GM23338 (cell line): ENCODE measurements at regions not wholly inside any gene's neighbourhood (a gene's known extent, or its start where the extent isn't known, plus 50 kb on each side); places are given as distances from the start of the nearest gene placed in this dataset.

Source experiments
- ATAC-seq: fragments of 200-7000 bp; cut with Tn5 transposase; 3 replicates; pipeline ENCODE4 v1.9.1; 2020
- DNase-seq: peaks from one replicate; pipeline ENCODE4 v3.0.0-alpha.2; 2015; ENCODE audit warnings: low spot score
- H2AFZ ChIP-seq: fragments of 200-600 bp; sonication (generic); 2 replicates; pipeline ENCODE4 v1.8.0; 2016; ENCODE audit warnings: antibody characterized with exemption, mild to moderate bottlenecking, moderate library complexity
- H3F3A ChIP-seq: fragments of 200-600 bp; sonication (generic); replicated peaks from 2 replicates; pipeline ENCODE4 v1.8.0; 2017; ENCODE audit warnings: antibody characterized with exemption, mixed run types, low read depth
- H3K27ac ChIP-seq: fragments of 200-600 bp; sonication (generic); 2 replicates; pipeline ENCODE4 v1.6.1; 2016; ENCODE audit warnings: low read depth
- H3K27me3 ChIP-seq: fragments of 200-600 bp; sonication (generic); 2 replicates; pipeline ENCODE4 v1.8.0; 2016; ENCODE audit warnings: mild to moderate bottlenecking, mixed run types, moderate library complexity; ENCODE audit not compliant: insufficient read depth
- H3K36me3 ChIP-seq: fragments of 200-600 bp; sonication (generic); 2 replicates; pipeline ENCODE4 v1.8.0; 2016; ENCODE audit warnings: mild to moderate bottlenecking; ENCODE audit not compliant: insufficient read depth
- H3K4me1 ChIP-seq: fragments of 200-600 bp; sonication (generic); 2 replicates; pipeline ENCODE4 v1.8.0; 2016; ENCODE audit warnings: mild to moderate bottlenecking, moderate library complexity; ENCODE audit not compliant: insufficient read depth
- H3K4me2 ChIP-seq: fragments of 200-600 bp; sonication (generic); 2 replicates; pipeline ENCODE4 v1.7.1; 2017; ENCODE audit warnings: mixed run types
- H3K4me3 ChIP-seq: fragments of 200-600 bp; sonication (generic); 2 replicates; pipeline ENCODE4 v1.6.1; 2016; ENCODE audit warnings: mixed run types
- H3K79me2 ChIP-seq: fragments of 200-600 bp; sonication (generic); replicated peaks from 2 replicates; pipeline ENCODE4 v1.8.0; 2017; ENCODE audit warnings: mild to moderate bottlenecking; ENCODE audit not compliant: insufficient read depth
- H3K9me2 ChIP-seq: fragments of 200-600 bp; sonication (generic); 2 replicates; pipeline ENCODE4 v1.8.0; 2017; ENCODE audit not compliant: insufficient read depth
- H4K20me1 ChIP-seq: fragments of 200-600 bp; sonication (generic); replicated peaks from 2 replicates; pipeline ENCODE4 v1.8.0; 2017; ENCODE audit warnings: mild to moderate bottlenecking; ENCODE audit not compliant: insufficient read depth
- H3K27ac Mint-ChIP-seq: 2 replicates; pipeline ENCODE4 v1.8.0; 2020; ENCODE audit warnings: inconsistent platforms, mild to moderate bottlenecking, moderate library complexity, mixed read lengths
- H3K27me3 Mint-ChIP-seq: 3 replicates; pipeline ENCODE4 v1.8.0; 2022; ENCODE audit warnings: low read depth, mild to moderate bottlenecking, moderate library complexity, mixed read lengths, inconsistent platforms; ENCODE audit not compliant: insufficient read depth, poor library complexity
- H3K36me3 Mint-ChIP-seq: 3 replicates; pipeline ENCODE4 v1.8.0; 2021; ENCODE audit warnings: low read depth, mild to moderate bottlenecking, inconsistent platforms, moderate library complexity, mixed read lengths
- H3K4me1 Mint-ChIP-seq: 3 replicates; pipeline ENCODE4 v1.8.0; 2020; ENCODE audit warnings: mild to moderate bottlenecking, inconsistent platforms, mixed read lengths
- H3K4me3 Mint-ChIP-seq: 3 replicates; pipeline ENCODE4 v1.8.0; 2021; ENCODE audit warnings: moderate library complexity, mild to moderate bottlenecking, inconsistent platforms, mixed read lengths
- H3K9me3 Mint-ChIP-seq: 3 replicates; pipeline ENCODE4 v1.8.0; 2020; ENCODE audit warnings: moderate library complexity, mild to moderate bottlenecking, inconsistent platforms, mixed read lengths
- CREB1 ChIP-seq: fragments of 250-450 bp; sonication (Bioruptor Pico); IDR thresholded peaks from 2 replicates; pipeline ENCODE4 v1.5.0; 2020; ENCODE audit warnings: low read depth, mild to moderate bottlenecking, moderate library complexity
- EZH2 ChIP-seq: fragments of 200-600 bp; sonication (generic); IDR thresholded peaks from one replicate; pipeline ENCODE4 v1.8.0; 2017; ENCODE audit warnings: antibody characterized with exemption, mild to moderate bottlenecking, low read depth; ENCODE audit not compliant: unreplicated experiment
- EZH2phosphoT487 ChIP-seq: fragments of 200-600 bp; sonication (generic); IDR thresholded peaks from one replicate; pipeline ENCODE4 v1.8.1; 2018; ENCODE audit warnings: antibody characterized with exemption; ENCODE audit not compliant: unreplicated experiment
- JUNB ChIP-seq: IDR thresholded peaks from one replicate; pipeline ENCODE4 v1.6.1; 2016; ENCODE audit warnings: antibody characterized with exemption; ENCODE audit not compliant: unreplicated experiment
- NANOG ChIP-seq: IDR thresholded peaks from 2 replicates; pipeline ENCODE4 v1.6.1; 2016; ENCODE audit warnings: antibody characterized with exemption, borderline replicate concordance
- POLR2AphosphoS5 ChIP-seq: IDR thresholded peaks from 2 replicates; pipeline ENCODE4 v1.6.1; 2016; ENCODE audit warnings: antibody characterized with exemption, low read depth
- STAT1 ChIP-seq: IDR thresholded peaks from one replicate; pipeline ENCODE4 v1.6.1; 2016; ENCODE audit warnings: antibody characterized with exemption; ENCODE audit not compliant: unreplicated experiment
- ZNF114 ChIP-seq: fragments of 250-450 bp; sonication (Bioruptor Pico); IDR thresholded peaks from 2 replicates; pipeline ENCODE4 v1.5.0; 2020; ENCODE audit warnings: mild to moderate bottlenecking, moderate library complexity
- ZNF331 ChIP-seq: fragments of 250-450 bp; sonication (Bioruptor Pico); IDR thresholded peaks from 2 replicates; pipeline ENCODE4 v1.5.0; 2020; ENCODE audit warnings: low read depth, mild to moderate bottlenecking, moderate library complexity
- TF ChIP-seq, protein P1 (sequence below), 2 experiments: fragments of 200-600 bp in 1 of 2; sonication (generic) in 1 of 2; conservative IDR thresholded peaks; 2 replicates each; pipeline versions ENCODE4 v1.5.1 to v1.6.1; 2016 to 2017; ENCODE audit warnings: antibody characterized with exemption in 2 of 2, low read depth in 2 of 2, mild to moderate bottlenecking in 2 of 2, moderate library complexity in 1 of 2
- TF ChIP-seq, protein P2 (sequence below): IDR thresholded peaks from 2 replicates; pipeline ENCODE4 v1.6.1; 2016; ENCODE audit warnings: antibody characterized with exemption
- TF ChIP-seq, protein P3 (sequence below): IDR thresholded peaks from one replicate; pipeline ENCODE4 v1.6.1; 2018; ENCODE audit warnings: antibody characterized with exemption; ENCODE audit not compliant: unreplicated experiment
- TF ChIP-seq, protein P4 (sequence below): fragments of 250-450 bp; sonication (Bioruptor Pico); IDR thresholded peaks from 2 replicates; pipeline ENCODE4 v1.5.0; 2020; ENCODE audit warnings: mild to moderate bottlenecking, moderate library complexity

DNA sequence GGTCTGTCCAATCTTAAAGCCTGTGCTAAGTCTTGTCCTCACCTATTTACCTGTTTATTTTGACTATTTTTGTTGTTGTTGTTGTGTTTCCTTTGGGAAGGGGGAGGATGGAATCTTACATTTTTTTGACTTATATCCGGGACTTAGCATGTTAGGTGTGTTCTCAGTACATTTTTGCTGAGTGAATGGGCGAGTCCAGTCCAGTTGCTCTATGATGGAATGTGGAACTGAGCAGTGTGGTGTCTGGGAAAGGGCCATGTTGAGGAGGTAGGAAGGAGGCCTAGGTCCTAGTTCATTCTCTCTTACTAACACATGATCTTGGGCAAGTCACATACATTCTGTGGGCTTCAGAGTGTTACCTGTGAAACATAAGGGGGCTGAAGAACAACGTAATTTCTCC is 80.9 kb upstream of the SLC38A2 start:
- Mint-ChIP-seq H3K4me3 (no peak overlapping the region), H3K4me1 (peaks cover 49% of the 10 kb centered on the region), H3K9me3 (no peaks in the 10 kb centered on the region), H3K36me3 (no peaks in the 10 kb centered on the region), H3K27me3 (peaks cover 1% of the 10 kb centered on the region), H3K27ac (no peak overlapping the region)
- DNase-seq = no peak
- H3K4me3 ChIP-seq = no peak overlapping the region
- H3K4me1 ChIP-seq = peaks cover 19% of the 10 kb centered on the region
- ATAC-seq = no peak
- no peaks in the 10 kb centered on the region for H3K36me3 ChIP-seq
- H4K20me1 ChIP-seq = no peaks in the 10 kb centered on the region
- no peaks in the 10 kb centered on the region for H3K27me3 ChIP-seq
- no peak overlapping the region for H2AFZ ChIP-seq
- no peak overlapping the region for H3K4me2 ChIP-seq
- TF ChIP-seq ZNF114 (CRISPR knock-in tag) = no peak
- TF ChIP-seq JUNB = no peak
- TF ChIP-seq, protein P1, sequence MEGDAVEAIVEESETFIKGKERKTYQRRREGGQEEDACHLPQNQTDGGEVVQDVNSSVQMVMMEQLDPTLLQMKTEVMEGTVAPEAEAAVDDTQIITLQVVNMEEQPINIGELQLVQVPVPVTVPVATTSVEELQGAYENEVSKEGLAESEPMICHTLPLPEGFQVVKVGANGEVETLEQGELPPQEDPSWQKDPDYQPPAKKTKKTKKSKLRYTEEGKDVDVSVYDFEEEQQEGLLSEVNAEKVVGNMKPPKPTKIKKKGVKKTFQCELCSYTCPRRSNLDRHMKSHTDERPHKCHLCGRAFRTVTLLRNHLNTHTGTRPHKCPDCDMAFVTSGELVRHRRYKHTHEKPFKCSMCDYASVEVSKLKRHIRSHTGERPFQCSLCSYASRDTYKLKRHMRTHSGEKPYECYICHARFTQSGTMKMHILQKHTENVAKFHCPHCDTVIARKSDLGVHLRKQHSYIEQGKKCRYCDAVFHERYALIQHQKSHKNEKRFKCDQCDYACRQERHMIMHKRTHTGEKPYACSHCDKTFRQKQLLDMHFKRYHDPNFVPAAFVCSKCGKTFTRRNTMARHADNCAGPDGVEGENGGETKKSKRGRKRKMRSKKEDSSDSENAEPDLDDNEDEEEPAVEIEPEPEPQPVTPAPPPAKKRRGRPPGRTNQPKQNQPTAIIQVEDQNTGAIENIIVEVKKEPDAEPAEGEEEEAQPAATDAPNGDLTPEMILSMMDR (conservative IDR thresholded peaks at IDR 0.05; ENCODE audit: low read depth in 2 of 2) = no peak
- no peak for TF ChIP-seq ZNF331 (CRISPR knock-in tag)
- TF ChIP-seq, protein P2, sequence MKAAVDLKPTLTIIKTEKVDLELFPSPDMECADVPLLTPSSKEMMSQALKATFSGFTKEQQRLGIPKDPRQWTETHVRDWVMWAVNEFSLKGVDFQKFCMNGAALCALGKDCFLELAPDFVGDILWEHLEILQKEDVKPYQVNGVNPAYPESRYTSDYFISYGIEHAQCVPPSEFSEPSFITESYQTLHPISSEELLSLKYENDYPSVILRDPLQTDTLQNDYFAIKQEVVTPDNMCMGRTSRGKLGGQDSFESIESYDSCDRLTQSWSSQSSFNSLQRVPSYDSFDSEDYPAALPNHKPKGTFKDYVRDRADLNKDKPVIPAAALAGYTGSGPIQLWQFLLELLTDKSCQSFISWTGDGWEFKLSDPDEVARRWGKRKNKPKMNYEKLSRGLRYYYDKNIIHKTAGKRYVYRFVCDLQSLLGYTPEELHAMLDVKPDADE = no peak
- no peak for TF ChIP-seq EZH2phosphoT487
- TF ChIP-seq STAT1 = no peak
- no peak for TF ChIP-seq POLR2AphosphoS5
- TF ChIP-seq NANOG = no peak
- TF ChIP-seq, protein P3, sequence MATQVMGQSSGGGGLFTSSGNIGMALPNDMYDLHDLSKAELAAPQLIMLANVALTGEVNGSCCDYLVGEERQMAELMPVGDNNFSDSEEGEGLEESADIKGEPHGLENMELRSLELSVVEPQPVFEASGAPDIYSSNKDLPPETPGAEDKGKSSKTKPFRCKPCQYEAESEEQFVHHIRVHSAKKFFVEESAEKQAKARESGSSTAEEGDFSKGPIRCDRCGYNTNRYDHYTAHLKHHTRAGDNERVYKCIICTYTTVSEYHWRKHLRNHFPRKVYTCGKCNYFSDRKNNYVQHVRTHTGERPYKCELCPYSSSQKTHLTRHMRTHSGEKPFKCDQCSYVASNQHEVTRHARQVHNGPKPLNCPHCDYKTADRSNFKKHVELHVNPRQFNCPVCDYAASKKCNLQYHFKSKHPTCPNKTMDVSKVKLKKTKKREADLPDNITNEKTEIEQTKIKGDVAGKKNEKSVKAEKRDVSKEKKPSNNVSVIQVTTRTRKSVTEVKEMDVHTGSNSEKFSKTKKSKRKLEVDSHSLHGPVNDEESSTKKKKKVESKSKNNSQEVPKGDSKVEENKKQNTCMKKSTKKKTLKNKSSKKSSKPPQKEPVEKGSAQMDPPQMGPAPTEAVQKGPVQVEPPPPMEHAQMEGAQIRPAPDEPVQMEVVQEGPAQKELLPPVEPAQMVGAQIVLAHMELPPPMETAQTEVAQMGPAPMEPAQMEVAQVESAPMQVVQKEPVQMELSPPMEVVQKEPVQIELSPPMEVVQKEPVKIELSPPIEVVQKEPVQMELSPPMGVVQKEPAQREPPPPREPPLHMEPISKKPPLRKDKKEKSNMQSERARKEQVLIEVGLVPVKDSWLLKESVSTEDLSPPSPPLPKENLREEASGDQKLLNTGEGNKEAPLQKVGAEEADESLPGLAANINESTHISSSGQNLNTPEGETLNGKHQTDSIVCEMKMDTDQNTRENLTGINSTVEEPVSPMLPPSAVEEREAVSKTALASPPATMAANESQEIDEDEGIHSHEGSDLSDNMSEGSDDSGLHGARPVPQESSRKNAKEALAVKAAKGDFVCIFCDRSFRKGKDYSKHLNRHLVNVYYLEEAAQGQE = no peak
- TF ChIP-seq, protein P4, sequence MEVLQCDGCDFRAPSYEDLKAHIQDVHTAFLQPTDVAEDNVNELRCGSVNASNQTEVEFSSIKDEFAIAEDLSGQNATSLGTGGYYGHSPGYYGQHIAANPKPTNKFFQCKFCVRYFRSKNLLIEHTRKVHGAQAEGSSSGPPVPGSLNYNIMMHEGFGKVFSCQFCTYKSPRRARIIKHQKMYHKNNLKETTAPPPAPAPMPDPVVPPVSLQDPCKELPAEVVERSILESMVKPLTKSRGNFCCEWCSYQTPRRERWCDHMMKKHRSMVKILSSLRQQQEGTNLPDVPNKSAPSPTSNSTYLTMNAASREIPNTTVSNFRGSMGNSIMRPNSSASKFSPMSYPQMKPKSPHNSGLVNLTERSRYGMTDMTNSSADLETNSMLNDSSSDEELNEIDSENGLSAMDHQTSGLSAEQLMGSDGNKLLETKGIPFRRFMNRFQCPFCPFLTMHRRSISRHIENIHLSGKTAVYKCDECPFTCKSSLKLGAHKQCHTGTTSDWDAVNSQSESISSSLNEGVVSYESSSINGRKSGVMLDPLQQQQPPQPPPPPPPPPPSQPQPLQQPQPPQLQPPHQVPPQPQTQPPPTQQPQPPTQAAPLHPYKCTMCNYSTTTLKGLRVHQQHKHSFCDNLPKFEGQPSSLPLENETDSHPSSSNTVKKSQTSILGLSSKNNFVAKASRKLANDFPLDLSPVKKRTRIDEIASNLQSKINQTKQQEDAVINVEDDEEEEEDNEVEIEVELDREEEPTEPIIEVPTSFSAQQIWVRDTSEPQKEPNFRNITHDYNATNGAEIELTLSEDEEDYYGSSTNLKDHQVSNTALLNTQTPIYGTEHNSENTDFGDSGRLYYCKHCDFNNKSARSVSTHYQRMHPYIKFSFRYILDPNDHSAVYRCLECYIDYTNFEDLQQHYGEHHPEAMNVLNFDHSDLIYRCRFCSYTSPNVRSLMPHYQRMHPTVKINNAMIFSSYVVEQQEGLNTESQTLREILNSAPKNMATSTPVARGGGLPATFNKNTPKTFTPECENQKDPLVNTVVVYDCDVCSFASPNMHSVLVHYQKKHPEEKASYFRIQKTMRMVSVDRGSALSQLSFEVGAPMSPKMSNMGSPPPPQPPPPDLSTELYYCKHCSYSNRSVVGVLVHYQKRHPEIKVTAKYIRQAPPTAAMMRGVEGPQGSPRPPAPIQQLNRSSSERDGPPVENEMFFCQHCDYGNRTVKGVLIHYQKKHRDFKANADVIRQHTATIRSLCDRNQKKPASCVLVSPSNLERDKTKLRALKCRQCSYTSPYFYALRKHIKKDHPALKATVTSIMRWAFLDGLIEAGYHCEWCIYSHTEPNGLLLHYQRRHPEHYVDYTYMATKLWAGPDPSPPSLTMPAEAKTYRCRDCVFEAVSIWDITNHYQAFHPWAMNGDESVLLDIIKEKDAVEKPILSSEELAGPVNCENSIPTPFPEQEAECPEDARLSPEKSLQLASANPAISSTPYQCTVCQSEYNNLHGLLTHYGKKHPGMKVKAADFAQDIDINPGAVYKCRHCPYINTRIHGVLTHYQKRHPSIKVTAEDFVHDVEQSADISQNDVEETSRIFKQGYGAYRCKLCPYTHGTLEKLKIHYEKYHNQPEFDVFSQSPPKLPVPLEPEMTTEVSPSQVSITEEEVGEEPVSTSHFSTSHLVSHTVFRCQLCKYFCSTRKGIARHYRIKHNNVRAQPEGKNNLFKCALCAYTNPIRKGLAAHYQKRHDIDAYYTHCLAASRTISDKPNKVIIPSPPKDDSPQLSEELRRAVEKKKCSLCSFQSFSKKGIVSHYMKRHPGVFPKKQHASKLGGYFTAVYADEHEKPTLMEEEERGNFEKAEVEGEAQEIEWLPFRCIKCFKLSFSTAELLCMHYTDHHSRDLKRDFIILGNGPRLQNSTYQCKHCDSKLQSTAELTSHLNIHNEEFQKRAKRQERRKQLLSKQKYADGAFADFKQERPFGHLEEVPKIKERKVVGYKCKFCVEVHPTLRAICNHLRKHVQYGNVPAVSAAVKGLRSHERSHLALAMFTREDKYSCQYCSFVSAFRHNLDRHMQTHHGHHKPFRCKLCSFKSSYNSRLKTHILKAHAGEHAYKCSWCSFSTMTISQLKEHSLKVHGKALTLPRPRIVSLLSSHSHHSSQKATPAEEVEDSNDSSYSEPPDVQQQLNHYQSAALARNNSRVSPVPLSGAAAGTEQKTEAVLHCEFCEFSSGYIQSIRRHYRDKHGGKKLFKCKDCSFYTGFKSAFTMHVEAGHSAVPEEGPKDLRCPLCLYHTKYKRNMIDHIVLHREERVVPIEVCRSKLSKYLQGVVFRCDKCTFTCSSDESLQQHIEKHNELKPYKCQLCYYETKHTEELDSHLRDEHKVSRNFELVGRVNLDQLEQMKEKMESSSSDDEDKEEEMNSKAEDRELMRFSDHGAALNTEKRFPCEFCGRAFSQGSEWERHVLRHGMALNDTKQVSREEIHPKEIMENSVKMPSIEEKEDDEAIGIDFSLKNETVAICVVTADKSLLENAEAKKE = no peak
- no peak for TF ChIP-seq CREB1 (CRISPR knock-in tag)
- no peak for TF ChIP-seq EZH2
- no peak overlapping the region for H3K27ac ChIP-seq
- no peaks in the 10 kb centered on the region for H3K79me2 ChIP-seq
- no peaks in the 10 kb centered on the region; the same call in 1 of the 2 replicates for H3K9me2 ChIP-seq
- no peaks in the 10 kb centered on the region for H3F3A ChIP-seq
